HepG2 (cell line): ENCODE measurements at regions not wholly inside any gene's neighbourhood (a gene's known extent, or its start where the extent isn't known, plus 50 kb on each side); places are given as distances from the start of the nearest gene placed in this dataset.

Experiments used
- ATF7 ChIP-seq, 2 experiments: fragments of 450-650 bp in 1 of 2; sonication (generic) in 1 of 2; formaldehyde crosslinking in 1 of 2; IDR thresholded peaks; 2 replicates each; pipeline versions ENCODE4 v1.4.0 to v1.6.1; 2016 to 2020; ENCODE audit warnings: antibody characterized with exemption in 1 of 2, mild to moderate bottlenecking in 1 of 2, missing genetic modification reagents in 1 of 2
- BRCA1 ChIP-seq: sonication (generic); formaldehyde crosslinking; IDR thresholded peaks from 2 replicates; pipeline ENCODE4 v1.4.0; 2020; ENCODE audit warnings: missing genetic modification reagents
- FOXM1 ChIP-seq: sonication (generic); formaldehyde crosslinking; IDR thresholded peaks from 2 replicates; pipeline ENCODE4 v1.5.0; 2020; ENCODE audit warnings: missing genetic modification reagents
- GATA4 ChIP-seq: sonication (generic); IDR thresholded peaks from 2 replicates; pipeline ENCODE4 v1.6.1; 2016; ENCODE audit warnings: antibody characterized with exemption, low read depth, borderline replicate concordance
- HOXD1 ChIP-seq: sonication (generic); formaldehyde crosslinking; IDR thresholded peaks from 2 replicates; pipeline ENCODE4 v1.5.0; 2020; ENCODE audit warnings: missing genetic modification reagents
- SRSF9 ChIP-seq: fragments of 200-400 bp; formaldehyde crosslinking; IDR thresholded peaks from 2 replicates; pipeline ENCODE4 v1.6.1; 2018; ENCODE audit warnings: borderline replicate concordance, mild to moderate bottlenecking, low read depth, low read length; ENCODE audit not compliant: insufficient read depth, poor library complexity, severe bottlenecking
- ZNF335 ChIP-seq: sonication (generic); formaldehyde crosslinking; IDR thresholded peaks from 2 replicates; pipeline ENCODE4 v1.4.0; 2020; ENCODE audit warnings: missing genetic modification reagents
- ZNF44 ChIP-seq: sonication (generic); formaldehyde crosslinking; IDR thresholded peaks from 2 replicates; pipeline ENCODE4 v1.5.1; 2020; ENCODE audit warnings: mild to moderate bottlenecking, missing genetic modification reagents
- ZNF569 ChIP-seq: sonication (generic); formaldehyde crosslinking; IDR thresholded peaks from 2 replicates; pipeline ENCODE4 v1.5.0; 2020; ENCODE audit warnings: mild to moderate bottlenecking, missing genetic modification reagents, moderate library complexity, borderline replicate concordance
- ZNF672 ChIP-seq: sonication (generic); formaldehyde crosslinking; IDR thresholded peaks from 2 replicates; pipeline ENCODE4 v1.8.1; 2022; ENCODE audit warnings: missing genetic modification reagents
- TF ChIP-seq, protein P1 (sequence below): sonication (generic); formaldehyde crosslinking; IDR thresholded peaks from 2 replicates; pipeline ENCODE4 v1.4.0; 2020; ENCODE audit warnings: mild to moderate bottlenecking, low read depth, missing genetic modification reagents
- TF ChIP-seq, protein P2 (sequence below): sonication (generic); formaldehyde crosslinking; IDR thresholded peaks from 2 replicates; pipeline ENCODE4 v1.5.0; 2020; ENCODE audit warnings: missing genetic modification reagents
- TF ChIP-seq, protein P3 (sequence below): sonication (generic); formaldehyde crosslinking; IDR thresholded peaks from 2 replicates; pipeline ENCODE4 v1.4.0; 2020; ENCODE audit warnings: missing genetic modification reagents
- TF ChIP-seq, protein P4 (sequence below): sonication (generic); formaldehyde crosslinking; IDR thresholded peaks from 2 replicates; pipeline ENCODE4 v1.4.0; 2020; ENCODE audit warnings: missing genetic modification reagents, borderline replicate concordance
- TF ChIP-seq, protein P5 (sequence below): sonication (generic); formaldehyde crosslinking; IDR thresholded peaks from 2 replicates; pipeline ENCODE4 v1.9.0; 2021; ENCODE audit warnings: missing genetic modification reagents, borderline replicate concordance
- TF ChIP-seq, protein P6 (sequence below): IDR thresholded peaks from 2 replicates; pipeline ENCODE4 v1.6.1; 2016

DNA sequence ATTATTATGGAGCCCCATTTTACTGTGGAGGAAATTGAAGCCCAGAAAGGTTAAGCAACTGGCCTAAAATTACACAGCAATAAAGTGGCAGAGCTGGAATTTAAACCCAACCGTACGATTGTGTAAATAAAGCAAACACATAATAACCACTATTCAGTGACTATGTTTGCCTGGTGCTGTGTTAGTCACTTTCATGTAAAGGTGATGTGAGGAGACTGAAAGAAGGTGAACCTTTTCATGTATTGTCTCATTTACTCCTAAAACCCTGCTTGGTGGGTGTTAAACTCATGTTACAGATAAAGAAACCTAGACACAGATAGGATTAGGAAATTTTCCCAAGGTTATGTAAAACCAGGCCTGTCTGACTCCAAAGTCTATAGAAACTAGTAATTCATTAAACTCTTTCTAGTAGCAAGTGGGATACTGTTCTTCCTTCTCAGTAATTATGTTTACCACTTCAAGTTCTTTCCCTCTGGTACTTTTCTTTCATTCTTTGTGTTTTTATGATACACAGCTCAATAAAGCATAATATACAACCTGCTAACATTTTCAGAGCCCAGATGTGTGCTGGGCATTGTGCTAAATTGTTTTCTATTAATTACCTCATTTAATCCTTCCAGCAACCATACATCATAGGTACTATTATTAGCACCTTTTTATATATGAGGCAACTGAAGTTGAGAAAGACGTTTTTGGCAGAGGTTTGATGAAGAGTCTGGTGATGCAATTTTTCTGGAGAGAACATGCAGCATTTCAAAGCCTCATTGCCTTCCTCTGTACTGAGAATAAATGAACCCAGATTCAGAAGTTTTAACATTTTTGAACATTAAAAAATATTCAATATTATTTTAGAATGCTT, 202.7 kb downstream of the SPRY1 start (continued):
- TF ChIP-seq GATA4, result peak; percentile 72; the same call in 1 of the 2 replicates
- TF ChIP-seq, protein P1, sequence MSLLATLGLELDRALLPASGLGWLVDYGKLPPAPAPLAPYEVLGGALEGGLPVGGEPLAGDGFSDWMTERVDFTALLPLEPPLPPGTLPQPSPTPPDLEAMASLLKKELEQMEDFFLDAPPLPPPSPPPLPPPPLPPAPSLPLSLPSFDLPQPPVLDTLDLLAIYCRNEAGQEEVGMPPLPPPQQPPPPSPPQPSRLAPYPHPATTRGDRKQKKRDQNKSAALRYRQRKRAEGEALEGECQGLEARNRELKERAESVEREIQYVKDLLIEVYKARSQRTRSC (CRISPR knock-in tag), result no peak
- TF ChIP-seq ZNF672 (CRISPR knock-in tag), result no peak
- no peak for TF ChIP-seq BRCA1 (CRISPR knock-in tag)
- TF ChIP-seq, protein P2, sequence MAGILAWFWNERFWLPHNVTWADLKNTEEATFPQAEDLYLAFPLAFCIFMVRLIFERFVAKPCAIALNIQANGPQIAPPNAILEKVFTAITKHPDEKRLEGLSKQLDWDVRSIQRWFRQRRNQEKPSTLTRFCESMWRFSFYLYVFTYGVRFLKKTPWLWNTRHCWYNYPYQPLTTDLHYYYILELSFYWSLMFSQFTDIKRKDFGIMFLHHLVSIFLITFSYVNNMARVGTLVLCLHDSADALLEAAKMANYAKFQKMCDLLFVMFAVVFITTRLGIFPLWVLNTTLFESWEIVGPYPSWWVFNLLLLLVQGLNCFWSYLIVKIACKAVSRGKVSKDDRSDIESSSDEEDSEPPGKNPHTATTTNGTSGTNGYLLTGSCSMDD (CRISPR knock-in tag), result no peak
- TF ChIP-seq SRSF9, result no peak
- TF ChIP-seq, protein P3, sequence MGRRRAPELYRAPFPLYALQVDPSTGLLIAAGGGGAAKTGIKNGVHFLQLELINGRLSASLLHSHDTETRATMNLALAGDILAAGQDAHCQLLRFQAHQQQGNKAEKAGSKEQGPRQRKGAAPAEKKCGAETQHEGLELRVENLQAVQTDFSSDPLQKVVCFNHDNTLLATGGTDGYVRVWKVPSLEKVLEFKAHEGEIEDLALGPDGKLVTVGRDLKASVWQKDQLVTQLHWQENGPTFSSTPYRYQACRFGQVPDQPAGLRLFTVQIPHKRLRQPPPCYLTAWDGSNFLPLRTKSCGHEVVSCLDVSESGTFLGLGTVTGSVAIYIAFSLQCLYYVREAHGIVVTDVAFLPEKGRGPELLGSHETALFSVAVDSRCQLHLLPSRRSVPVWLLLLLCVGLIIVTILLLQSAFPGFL (CRISPR knock-in tag), result no peak
- TF ChIP-seq ZNF44, result no peak
- no peak for TF ChIP-seq FOXM1 (CRISPR knock-in tag)
- TF ChIP-seq ATF7 (IDR thresholded peaks at IDR 0.05), result no peak
- TF ChIP-seq ATF7 (CRISPR knock-in tag; IDR thresholded peaks at IDR 0.05), result no peak
- no peak for TF ChIP-seq HOXD1
- TF ChIP-seq, protein P4, sequence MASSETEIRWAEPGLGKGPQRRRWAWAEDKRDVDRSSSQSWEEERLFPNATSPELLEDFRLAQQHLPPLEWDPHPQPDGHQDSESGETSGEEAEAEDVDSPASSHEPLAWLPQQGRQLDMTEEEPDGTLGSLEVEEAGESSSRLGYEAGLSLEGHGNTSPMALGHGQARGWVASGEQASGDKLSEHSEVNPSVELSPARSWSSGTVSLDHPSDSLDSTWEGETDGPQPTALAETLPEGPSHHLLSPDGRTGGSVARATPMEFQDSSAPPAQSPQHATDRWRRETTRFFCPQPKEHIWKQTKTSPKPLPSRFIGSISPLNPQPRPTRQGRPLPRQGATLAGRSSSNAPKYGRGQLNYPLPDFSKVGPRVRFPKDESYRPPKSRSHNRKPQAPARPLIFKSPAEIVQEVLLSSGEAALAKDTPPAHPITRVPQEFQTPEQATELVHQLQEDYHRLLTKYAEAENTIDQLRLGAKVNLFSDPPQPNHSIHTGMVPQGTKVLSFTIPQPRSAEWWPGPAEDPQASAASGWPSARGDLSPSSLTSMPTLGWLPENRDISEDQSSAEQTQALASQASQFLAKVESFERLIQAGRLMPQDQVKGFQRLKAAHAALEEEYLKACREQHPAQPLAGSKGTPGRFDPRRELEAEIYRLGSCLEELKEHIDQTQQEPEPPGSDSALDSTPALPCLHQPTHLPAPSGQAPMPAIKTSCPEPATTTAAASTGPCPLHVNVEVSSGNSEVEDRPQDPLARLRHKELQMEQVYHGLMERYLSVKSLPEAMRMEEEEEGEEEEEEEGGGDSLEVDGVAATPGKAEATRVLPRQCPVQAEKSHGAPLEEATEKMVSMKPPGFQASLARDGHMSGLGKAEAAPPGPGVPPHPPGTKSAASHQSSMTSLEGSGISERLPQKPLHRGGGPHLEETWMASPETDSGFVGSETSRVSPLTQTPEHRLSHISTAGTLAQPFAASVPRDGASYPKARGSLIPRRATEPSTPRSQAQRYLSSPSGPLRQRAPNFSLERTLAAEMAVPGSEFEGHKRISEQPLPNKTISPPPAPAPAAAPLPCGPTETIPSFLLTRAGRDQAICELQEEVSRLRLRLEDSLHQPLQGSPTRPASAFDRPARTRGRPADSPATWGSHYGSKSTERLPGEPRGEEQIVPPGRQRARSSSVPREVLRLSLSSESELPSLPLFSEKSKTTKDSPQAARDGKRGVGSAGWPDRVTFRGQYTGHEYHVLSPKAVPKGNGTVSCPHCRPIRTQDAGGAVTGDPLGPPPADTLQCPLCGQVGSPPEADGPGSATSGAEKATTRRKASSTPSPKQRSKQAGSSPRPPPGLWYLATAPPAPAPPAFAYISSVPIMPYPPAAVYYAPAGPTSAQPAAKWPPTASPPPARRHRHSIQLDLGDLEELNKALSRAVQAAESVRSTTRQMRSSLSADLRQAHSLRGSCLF (CRISPR knock-in tag), result no peak
- TF ChIP-seq, protein P5, sequence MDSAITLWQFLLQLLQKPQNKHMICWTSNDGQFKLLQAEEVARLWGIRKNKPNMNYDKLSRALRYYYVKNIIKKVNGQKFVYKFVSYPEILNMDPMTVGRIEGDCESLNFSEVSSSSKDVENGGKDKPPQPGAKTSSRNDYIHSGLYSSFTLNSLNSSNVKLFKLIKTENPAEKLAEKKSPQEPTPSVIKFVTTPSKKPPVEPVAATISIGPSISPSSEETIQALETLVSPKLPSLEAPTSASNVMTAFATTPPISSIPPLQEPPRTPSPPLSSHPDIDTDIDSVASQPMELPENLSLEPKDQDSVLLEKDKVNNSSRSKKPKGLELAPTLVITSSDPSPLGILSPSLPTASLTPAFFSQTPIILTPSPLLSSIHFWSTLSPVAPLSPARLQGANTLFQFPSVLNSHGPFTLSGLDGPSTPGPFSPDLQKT (CRISPR knock-in tag), result no peak
- no peak for TF ChIP-seq ZNF569 (CRISPR knock-in tag)
- no peak for TF ChIP-seq ZNF335
- TF ChIP-seq, protein P6, sequence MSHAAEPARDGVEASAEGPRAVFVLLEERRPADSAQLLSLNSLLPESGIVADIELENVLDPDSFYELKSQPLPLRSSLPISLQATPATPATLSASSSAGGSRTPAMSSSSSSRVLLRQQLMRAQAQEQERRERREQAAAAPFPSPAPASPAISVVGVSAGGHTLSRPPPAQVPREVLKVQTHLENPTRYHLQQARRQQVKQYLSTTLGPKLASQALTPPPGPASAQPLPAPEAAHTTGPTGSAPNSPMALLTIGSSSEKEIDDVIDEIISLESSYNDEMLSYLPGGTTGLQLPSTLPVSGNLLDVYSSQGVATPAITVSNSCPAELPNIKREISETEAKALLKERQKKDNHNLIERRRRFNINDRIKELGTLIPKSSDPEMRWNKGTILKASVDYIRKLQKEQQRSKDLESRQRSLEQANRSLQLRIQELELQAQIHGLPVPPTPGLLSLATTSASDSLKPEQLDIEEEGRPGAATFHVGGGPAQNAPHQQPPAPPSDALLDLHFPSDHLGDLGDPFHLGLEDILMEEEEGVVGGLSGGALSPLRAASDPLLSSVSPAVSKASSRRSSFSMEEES (CRISPR knock-in tag), result peak; percentile 38; the same call in 1 of the 2 replicates
